Esophagus muscularis mucosa (tissue), 4 donors: ENCODE measurements at regions not wholly inside any gene's neighbourhood (a gene's known extent, or its start where the extent isn't known, plus 50 kb on each side); places are given as distances from the start of the nearest gene placed in this dataset.

Experiments used
- DNase-seq: peaks from one replicate; pipeline ENCODE4 v3.0.0-alpha.2; 2017; ENCODE audit errors: extremely low spot score
- H3K27ac ChIP-seq, 4 donors: fragments of 200-600 bp; sonication (generic); replicated peaks in 1 of 4; 1 replicate in 3 of 4; 2 replicates in 1 of 4; pipeline ENCODE4 v1.5.1; 2016 to 2019; ENCODE audit warnings: mild to moderate bottlenecking in 1 of 4
- H3K27me3 ChIP-seq, 4 donors: fragments of 200-600 bp; sonication (generic); one replicate each; pipeline versions ENCODE4 v1.5.1 to v1.6.0; 2016 to 2019
- H3K36me3 ChIP-seq, 4 donors: fragments of 200-600 bp; sonication (generic); one replicate each; pipeline ENCODE4 v1.5.1; 2016 to 2019
- H3K4me1 ChIP-seq, 4 donors: fragments of 200-600 bp; sonication (generic); one replicate each; pipeline ENCODE4 v1.5.1; 2016 to 2019
- H3K4me3 ChIP-seq, 4 donors: fragments of 200-600 bp; sonication (generic); 1 replicate in 2 of 4; 2 replicates in 2 of 4; pipeline ENCODE4 v1.5.1; 2016 to 2019; ENCODE audit warnings: mild to moderate bottlenecking in 4 of 4, moderate library complexity in 1 of 4
- H3K9me3 ChIP-seq, 4 donors: fragments of 200-600 bp; sonication (generic); 1 replicate in 3 of 4; 2 replicates in 1 of 4; pipeline ENCODE4 v1.5.1; 2016 to 2019
- CTCF ChIP-seq, 3 experiments: fragments of 200-600 bp in 2 of 3; fragments of 450-650 bp in 1 of 3; sonication (generic) in 2 of 3; IDR thresholded peaks; one replicate each; pipeline ENCODE4 v1.5.1; 2017 to 2019; ENCODE audit warnings: antibody characterized with exemption in 3 of 3, mild to moderate bottlenecking in 2 of 3, moderate library complexity in 1 of 3
- EP300 ChIP-seq: sonication (generic); formaldehyde crosslinking; IDR thresholded peaks from one replicate; pipeline ENCODE4 v1.6.1; 2017; ENCODE audit warnings: antibody characterized with exemption
- POLR2A ChIP-seq: fragments of 450-650 bp; IDR thresholded peaks from one replicate; pipeline ENCODE4 v1.6.1; 2017; ENCODE audit warnings: antibody characterized with exemption, moderate library complexity, mild to moderate bottlenecking, low read depth
- POLR2AphosphoS5 ChIP-seq, 2 donors: sonication (generic); formaldehyde crosslinking; IDR thresholded peaks; one replicate each; pipeline ENCODE4 v1.6.1; 2017; ENCODE audit warnings: antibody characterized with exemption in 2 of 2
- WGBS: methylation state at CpG from one replicate; pipeline ENCODE4 v1.1.5; 2018; 5-methylcytosine and 5-hydroxymethylcytosine counted together
- intact Hi-C: fragments of 100-400 bp; cut with DNase I; formaldehyde crosslinking; loops from one replicate; pipeline ENCODE4 v1.15.1; 2023

GRCh38 chr12:28793581-28794151 lies 355.4 kb upstream of the FAR2 start:
- no peaks in the 10 kb centered on the region for H3K9me3 ChIP-seq
- peaks cover 0 to 13% (median 6%) of the 10 kb centered on the region in 4 donors for H3K4me1 ChIP-seq
- H3K4me3 ChIP-seq: no peak overlapping the region
- TF ChIP-seq EP300 (no peak), CTCF (IDR thresholded peaks at IDR 0.05) (no peak), POLR2A (no peak), POLR2AphosphoS5 (IDR thresholded peaks at IDR 0.05) (no peak)
- 65% methylated on average over 3 of the region's 3 CpGs for WGBS
- H3K27ac ChIP-seq: no peak overlapping the region
- H3K27me3 ChIP-seq: no peaks in the 10 kb centered on the region
- intact Hi-C loops: no loop called here
- H3K36me3 ChIP-seq: no peaks in the 10 kb centered on the region
- DNase-seq: no peak

- Histone ChIP-seq H3K27ac (no peak overlapping the region), H3K4me3 (no peak overlapping the region), H3K27me3 (no peaks in the 10 kb centered on the region), H3K36me3 (no peaks in the 10 kb centered on the region), H3K4me1 (peaks cover 0 to 13% (median 6%) of the 10 kb centered on the region in 4 donors), H3K9me3 (no peaks in the 10 kb centered on the region)
- TF ChIP-seq CTCF (IDR thresholded peaks at IDR 0.05): no peak
- TF ChIP-seq POLR2A: no peak
- TF ChIP-seq EP300: no peak
- no peak for TF ChIP-seq POLR2AphosphoS5 (IDR thresholded peaks at IDR 0.05)
- intact Hi-C loops: no loop called here
- WGBS: 42% methylated on average over 5 of the region's 5 CpGs
- DNase-seq: no peak
Observed at GRCh38 chr12:28794211-28794610, 354.9 kb upstream of the FAR2 start.

- no peak overlapping the region for H3K4me3 ChIP-seq
- peaks cover 0 to 13% (median 6%) of the 10 kb centered on the region in 4 donors for H3K4me1 ChIP-seq
- WGBS: 73% methylated on average over 4 of the region's 4 CpGs
- no peaks in the 10 kb centered on the region for H3K27me3 ChIP-seq
- intact Hi-C loops: no loop called here
- TF ChIP-seq POLR2A (no peak), CTCF (IDR thresholded peaks at IDR 0.05) (no peak), EP300 (no peak), POLR2AphosphoS5 (IDR thresholded peaks at IDR 0.05) (no peak)
- no peaks in the 10 kb centered on the region for H3K36me3 ChIP-seq
- no peak overlapping the region for H3K27ac ChIP-seq
- no peaks in the 10 kb centered on the region for H3K9me3 ChIP-seq
- no peak for DNase-seq
Observed at GRCh38 chr12:28794786-28795185, 354.3 kb upstream of the FAR2 start.

GRCh38 chr12:28795311-28795710 lies 353.8 kb upstream of the FAR2 start:
- no peaks in the 10 kb centered on the region for H3K9me3 ChIP-seq
- no peaks in the 10 kb centered on the region for H3K27me3 ChIP-seq
- intact Hi-C loops: no loop called here
- no peak overlapping the region for H3K4me3 ChIP-seq
- no peak overlapping the region for H3K27ac ChIP-seq
- TF ChIP-seq EP300 (no peak), POLR2AphosphoS5 (IDR thresholded peaks at IDR 0.05) (no peak), CTCF (IDR thresholded peaks at IDR 0.05) (no peak), POLR2A (no peak)
- H3K4me1 ChIP-seq: peaks cover 0 to 13% (median 6%) of the 10 kb centered on the region in 4 donors
- WGBS: 33% methylated on average over 1 of the region's 1 CpG
- DNase-seq: no peak
- no peaks in the 10 kb centered on the region for H3K36me3 ChIP-seq

GRCh38 chr12:28799348-28799747 lies 349.7 kb upstream of the FAR2 start:
- no peaks in the 10 kb centered on the region for H3K27me3 ChIP-seq
- DNase-seq: no peak
- no peak overlapping the region for H3K4me3 ChIP-seq
- no peaks in the 10 kb centered on the region for H3K9me3 ChIP-seq
- TF ChIP-seq POLR2A (no peak), POLR2AphosphoS5 (IDR thresholded peaks at IDR 0.05) (no peak), CTCF (IDR thresholded peaks at IDR 0.05) (no peak), EP300 (no peak)
- no peaks in the 10 kb centered on the region for H3K36me3 ChIP-seq
- H3K4me1 ChIP-seq: peaks cover 0 to 4% (median 2%) of the 10 kb centered on the region in 4 donors
- H3K27ac ChIP-seq: no peak overlapping the region
- intact Hi-C loops: no loop called here
- 80% methylated on average over 1 of the region's 1 CpG for WGBS
